Adipocyte (in vitro differentiated cells): ENCODE measurements at regions not wholly inside any gene's neighbourhood (a gene's known extent, or its start where the extent isn't known, plus 50 kb on each side); places are given as distances from the start of the nearest gene placed in this dataset.
A peak's percentile ranks its signal among the peaks of the same experiment; 100 is the strongest.
"Not testable (repeated sequence)": the region's sequence is repeated elsewhere in the genome, so short reads cannot be mapped to it uniquely, and the experiment has no call there.

Experiments
- DNase-seq: peaks from one replicate; pipeline ENCODE4 v3.0.0-alpha.2; 2015; ENCODE audit warnings: low read depth
- H3K27me3 ChIP-seq: replicated peaks from 2 replicates; pipeline ENCODE4 v1.7.0; 2013; ENCODE audit warnings: mild to moderate bottlenecking, low read length, moderate library complexity; ENCODE audit not compliant: control insufficient read depth, insufficient read depth
- H3K36me3 ChIP-seq: 2 replicates; pipeline ENCODE4 v1.7.0; 2013; ENCODE audit warnings: low read length, mild to moderate bottlenecking, moderate library complexity; ENCODE audit not compliant: control insufficient read depth, insufficient read depth, severe bottlenecking
- H3K4me1 ChIP-seq: 2 replicates; pipeline ENCODE4 v1.7.0; 2013; ENCODE audit warnings: mild to moderate bottlenecking, low read length, moderate library complexity; ENCODE audit not compliant: control insufficient read depth, insufficient read depth
- H3K4me3 ChIP-seq: 2 replicates; pipeline ENCODE4 v1.7.0; 2013; ENCODE audit warnings: mild to moderate bottlenecking, low read length, moderate library complexity
- H3K9ac ChIP-seq: 2 replicates; pipeline ENCODE4 v1.7.0; 2013; ENCODE audit warnings: mild to moderate bottlenecking, low read length, moderate library complexity
- H3K9me3 ChIP-seq: 2 replicates; pipeline ENCODE4 v1.7.0; 2013; ENCODE audit warnings: mild to moderate bottlenecking, low read length, moderate library complexity; ENCODE audit not compliant: control insufficient read depth

DNA sequence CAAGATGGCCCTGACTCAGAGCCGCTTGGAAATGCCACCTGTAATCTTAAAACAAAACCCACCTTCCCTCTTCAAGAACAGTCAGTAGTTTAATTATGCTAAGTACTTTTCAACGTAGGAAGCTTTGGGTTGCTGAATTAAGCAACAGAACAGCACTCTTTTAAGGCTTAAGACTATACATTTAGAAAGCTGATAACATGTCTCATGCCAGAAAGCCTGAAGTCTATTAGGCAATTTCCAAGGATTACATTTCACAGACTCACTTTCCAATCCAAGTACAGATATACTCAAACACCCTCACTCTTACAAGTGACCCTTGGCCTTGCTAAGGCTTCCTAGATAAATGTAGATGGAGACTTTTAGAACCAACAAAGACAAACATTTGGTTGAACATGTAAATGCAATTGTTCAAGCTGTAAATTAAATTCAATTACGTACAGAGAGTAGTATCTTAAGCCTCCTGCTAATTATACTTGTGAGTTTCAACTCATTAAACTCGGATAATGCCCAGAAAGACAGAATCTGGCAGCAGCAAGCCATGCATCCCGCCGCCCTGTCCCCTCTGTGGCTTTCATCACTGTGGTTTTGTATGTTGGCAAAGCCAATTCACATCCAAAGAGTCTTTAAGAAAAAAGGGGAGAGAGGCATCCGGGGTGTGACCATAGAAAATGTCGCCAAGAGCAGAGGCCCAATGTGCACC, 283.1 kb upstream of the NRP1 start:
- no peak overlapping the region for H3K4me3 ChIP-seq
- DNase-seq: peak; percentile 62
- H3K9ac ChIP-seq: no peak overlapping the region
- no peaks in the 10 kb centered on the region for H3K9me3 ChIP-seq
- no peaks in the 10 kb centered on the region for H3K36me3 ChIP-seq
- H3K27me3 ChIP-seq: no peaks in the 10 kb centered on the region
- peaks cover 16% of the 10 kb centered on the region for H3K4me1 ChIP-seq

DNA sequence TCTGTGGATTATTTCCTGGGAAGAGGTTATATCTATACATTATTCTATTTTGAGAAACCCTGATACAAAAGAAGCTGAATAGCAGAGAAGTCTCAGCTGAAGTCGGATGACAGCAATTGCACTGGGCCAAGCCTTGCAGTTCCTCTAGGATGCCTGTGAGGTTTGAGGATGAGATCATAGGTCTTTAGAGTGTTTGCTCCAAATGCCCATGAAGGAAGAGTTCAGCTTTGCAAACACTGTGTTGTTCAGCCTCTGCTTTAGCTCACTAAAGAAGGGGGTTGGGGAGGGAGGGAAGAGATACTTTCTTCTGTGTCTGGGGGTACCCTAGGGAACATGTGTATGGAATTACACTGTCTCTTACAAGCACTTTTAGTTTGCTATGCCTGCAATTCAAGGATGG, 282.5 kb upstream of the NRP1 start:
- no peak overlapping the region for H3K9ac ChIP-seq
- H3K36me3 ChIP-seq: no peaks in the 10 kb centered on the region
- H3K4me3 ChIP-seq: no peak overlapping the region
- no peaks in the 10 kb centered on the region for H3K27me3 ChIP-seq
- DNase-seq: peak; percentile 47
- no peaks in the 10 kb centered on the region for H3K9me3 ChIP-seq
- H3K4me1 ChIP-seq: peaks cover 20% of the 10 kb centered on the region

DNA sequence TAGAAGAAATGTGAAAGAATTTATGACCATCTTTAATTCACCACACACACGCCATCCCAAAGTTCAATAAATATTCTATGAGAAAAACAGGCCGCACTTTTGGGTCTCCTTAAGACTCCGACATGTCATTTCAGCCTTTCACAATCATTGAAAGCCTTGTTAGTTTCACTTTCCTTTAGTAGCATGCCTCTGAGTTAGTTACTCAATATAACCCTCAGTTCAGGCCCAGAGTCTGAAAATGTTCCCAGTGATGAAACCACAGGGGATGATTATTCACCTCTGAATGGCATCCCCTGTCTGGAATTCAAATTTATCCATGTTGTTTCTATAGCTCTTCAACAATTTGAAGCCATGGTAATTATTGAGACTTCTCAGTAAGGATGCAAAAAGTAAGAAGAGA, 278.1 kb upstream of the NRP1 start:
- peak overlapping the region; percentile 48 for H3K4me3 ChIP-seq
- DNase-seq: peak; percentile 92
- H3K27me3 ChIP-seq: no peaks in the 10 kb centered on the region
- peak overlapping the region; percentile 25 for H3K9ac ChIP-seq
- H3K4me1 ChIP-seq: peaks cover 19% of the 10 kb centered on the region
- no peaks in the 10 kb centered on the region for H3K9me3 ChIP-seq
- no peaks in the 10 kb centered on the region for H3K36me3 ChIP-seq

DNA sequence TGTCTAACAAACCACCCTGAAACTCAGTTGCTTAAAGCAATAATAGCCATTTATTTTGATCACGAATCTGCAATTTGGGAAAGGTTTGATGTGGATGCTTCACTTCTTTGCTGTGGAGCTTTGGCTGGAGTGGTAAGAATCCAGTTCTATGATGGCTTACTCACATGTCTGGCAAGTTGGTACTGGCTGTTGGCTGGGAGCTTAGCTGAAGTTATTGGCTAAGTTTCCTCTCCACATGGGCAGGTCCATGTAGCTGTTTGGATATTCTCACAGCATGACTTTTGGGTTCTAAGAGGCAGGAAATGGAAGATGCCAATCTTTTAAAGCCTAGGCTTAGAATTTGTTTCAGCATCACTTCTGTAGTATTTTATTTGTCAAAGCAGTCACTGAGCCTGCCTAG, 277.6 kb upstream of the NRP1 start:
- peak; percentile 19 for DNase-seq
- H3K36me3 ChIP-seq: no peaks in the 10 kb centered on the region
- peak overlapping the region; percentile 48 for H3K4me3 ChIP-seq
- H3K27me3 ChIP-seq: no peaks in the 10 kb centered on the region
- peaks cover 15% of the 10 kb centered on the region for H3K4me1 ChIP-seq
- no peaks in the 10 kb centered on the region for H3K9me3 ChIP-seq
- peak overlapping the region; percentile 25 for H3K9ac ChIP-seq

DNA sequence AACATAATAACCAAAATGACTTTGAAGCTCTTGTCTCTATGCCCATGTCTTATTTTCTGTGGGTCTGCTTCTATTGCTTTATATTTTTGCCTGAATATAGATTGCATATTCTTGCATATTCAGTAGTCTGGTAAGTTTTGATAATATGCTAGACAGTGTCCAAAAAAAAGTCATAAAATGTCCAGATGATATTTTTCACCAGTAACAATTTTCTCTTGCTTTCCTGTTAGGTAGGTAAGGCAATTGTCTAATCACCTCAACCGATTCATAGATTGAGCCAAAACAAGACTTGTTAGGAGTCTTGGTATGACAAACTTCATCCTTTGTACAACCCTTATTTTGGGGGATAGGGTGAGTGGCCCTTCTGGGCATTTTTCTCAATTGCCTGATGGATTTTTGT, 277.0 kb upstream of the NRP1 start:
- H3K27me3 ChIP-seq: no peaks in the 10 kb centered on the region
- H3K9ac ChIP-seq: no peak overlapping the region
- no peak for DNase-seq
- no peak overlapping the region for H3K4me3 ChIP-seq
- peaks cover 15% of the 10 kb centered on the region for H3K4me1 ChIP-seq
- H3K36me3 ChIP-seq: no peaks in the 10 kb centered on the region
- no peaks in the 10 kb centered on the region for H3K9me3 ChIP-seq

DNA sequence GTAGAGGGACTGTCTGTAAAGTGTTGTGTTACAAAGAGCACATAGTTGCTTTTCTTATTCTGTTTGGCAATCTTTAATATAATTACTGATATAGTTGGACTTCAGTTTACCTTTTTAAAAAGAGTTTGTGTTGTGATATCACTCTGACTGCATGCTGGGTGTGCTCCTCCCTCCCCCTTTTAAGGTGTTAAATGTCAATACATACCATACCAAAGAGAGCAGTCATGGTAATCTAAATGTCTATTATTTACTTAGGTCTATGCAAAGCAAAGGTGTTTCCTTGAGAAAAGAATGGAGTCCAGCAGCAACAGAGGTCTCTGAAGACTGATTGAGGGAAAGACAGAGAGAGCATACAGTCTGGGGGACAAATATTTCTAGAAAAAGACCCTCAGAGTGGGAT, 275.1 kb upstream of the NRP1 start:
- no peak overlapping the region for H3K4me3 ChIP-seq
- H3K27me3 ChIP-seq: no peaks in the 10 kb centered on the region
- no peaks in the 10 kb centered on the region for H3K36me3 ChIP-seq
- no peaks in the 10 kb centered on the region for H3K9me3 ChIP-seq
- H3K4me1 ChIP-seq: peaks cover 15% of the 10 kb centered on the region
- H3K9ac ChIP-seq: no peak overlapping the region
- no peak for DNase-seq

DNA sequence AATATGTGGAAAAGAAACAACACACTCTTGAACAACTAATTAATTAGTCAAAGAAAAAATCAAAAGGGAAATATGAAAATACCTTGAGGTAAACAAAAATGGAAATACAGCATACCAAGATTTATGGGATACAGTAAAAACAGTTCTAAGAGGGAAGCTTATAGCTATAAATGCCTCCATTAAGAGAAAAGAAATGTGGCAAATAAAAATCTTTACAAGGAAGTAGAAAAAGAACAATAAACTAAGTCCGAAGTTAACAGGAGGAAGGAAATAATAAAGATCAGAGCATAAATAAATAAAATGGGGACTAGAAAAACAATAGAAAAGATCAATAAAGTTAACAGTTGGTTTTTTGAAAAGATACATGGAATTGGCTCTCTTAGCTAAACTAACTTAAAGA, 267.8 kb upstream of the NRP1 start:
- DNase-seq: no peak

DNA sequence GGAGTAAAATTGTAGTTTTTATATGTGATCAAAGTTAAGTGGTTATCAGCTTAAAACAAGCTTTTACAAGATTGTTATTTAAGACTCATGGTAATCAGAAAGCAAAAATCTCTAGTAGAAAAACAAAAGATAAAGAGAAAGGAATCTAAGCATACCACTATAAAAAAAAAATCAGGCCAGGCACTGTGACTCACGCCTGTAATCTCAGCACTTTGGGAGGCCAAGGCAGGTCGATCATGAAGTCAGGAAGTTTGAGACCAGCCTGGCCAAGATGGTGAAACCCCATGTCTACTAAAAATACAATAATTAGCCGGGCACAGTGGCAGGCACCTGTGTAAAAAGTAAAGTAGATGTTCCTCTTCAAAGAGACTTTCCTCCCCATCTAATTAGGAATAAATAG, 265.9 kb upstream of the NRP1 start:
- H3K4me1 ChIP-seq: no peaks in the 10 kb centered on the region
- no peak overlapping the region for H3K4me3 ChIP-seq
- H3K9me3 ChIP-seq: peaks cover 14% of the 10 kb centered on the region
- H3K36me3 ChIP-seq: no peaks in the 10 kb centered on the region
- peak; percentile 31 for DNase-seq
- H3K9ac ChIP-seq: no peak overlapping the region
- H3K27me3 ChIP-seq: no peaks in the 10 kb centered on the region

More for the DNA sequence above, 267.8 kb upstream of the NRP1 start:
- Histone ChIP-seq H3K27me3 (no peaks in the 10 kb centered on the region), H3K36me3 (no peaks in the 10 kb centered on the region), H3K9ac (no peak overlapping the region), H3K4me1 (no peaks in the 10 kb centered on the region), H3K4me3 (no peak overlapping the region), H3K9me3 (peaks cover 14% of the 10 kb centered on the region)

DNA sequence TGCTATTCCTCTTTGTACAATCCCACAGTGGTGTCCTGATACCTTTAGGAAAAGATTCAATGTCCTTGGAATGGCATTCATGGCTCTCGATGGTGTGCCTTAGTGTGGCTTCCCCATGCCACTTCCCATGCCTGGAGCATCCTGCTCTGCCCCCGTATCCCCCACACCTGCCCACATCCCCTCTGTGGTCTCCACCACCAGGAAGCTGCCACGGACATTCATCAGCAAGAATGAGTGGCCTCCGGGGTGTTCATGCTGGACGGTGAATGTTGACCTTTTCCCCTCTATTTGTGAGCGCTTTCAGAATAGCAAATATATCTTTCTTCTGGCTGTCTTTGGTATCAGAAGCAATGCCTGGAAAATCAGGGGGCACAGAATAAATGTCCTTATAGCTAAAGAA, 262.0 kb upstream of the NRP1 start:
- Histone ChIP-seq H3K27me3 (no peaks in the 10 kb centered on the region), H3K9ac (no peak overlapping the region), H3K9me3 (peaks cover 14% of the 10 kb centered on the region), H3K4me1 (no peaks in the 10 kb centered on the region), H3K36me3 (no peaks in the 10 kb centered on the region), H3K4me3 (no peak overlapping the region)
- DNase-seq: no peak

DNA sequence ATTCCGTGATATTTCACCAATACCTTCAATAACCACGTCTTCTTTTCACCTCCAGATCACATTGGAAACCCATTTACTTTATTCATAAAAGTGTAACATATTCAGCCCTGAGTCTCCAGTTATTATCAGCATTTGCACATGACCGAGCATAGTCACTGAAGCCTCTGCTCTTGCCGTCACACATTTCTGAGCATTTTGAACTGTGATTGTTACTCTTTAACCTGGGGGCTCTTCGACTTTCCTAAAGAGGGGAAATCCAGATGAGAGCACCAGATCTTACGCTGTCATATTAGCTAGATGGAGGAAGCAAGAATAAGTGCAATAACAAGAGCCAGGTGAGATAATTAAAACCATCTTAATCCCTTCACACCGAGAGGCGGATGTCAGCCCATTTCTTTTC, 260.0 kb upstream of the NRP1 start:
- no peaks in the 10 kb centered on the region for H3K27me3 ChIP-seq
- DNase-seq: no peak
- no peaks in the 10 kb centered on the region for H3K36me3 ChIP-seq
- no peak overlapping the region for H3K9ac ChIP-seq
- H3K4me3 ChIP-seq: no peak overlapping the region
- H3K9me3 ChIP-seq: peaks cover 7% of the 10 kb centered on the region
- H3K4me1 ChIP-seq: no peaks in the 10 kb centered on the region

DNA sequence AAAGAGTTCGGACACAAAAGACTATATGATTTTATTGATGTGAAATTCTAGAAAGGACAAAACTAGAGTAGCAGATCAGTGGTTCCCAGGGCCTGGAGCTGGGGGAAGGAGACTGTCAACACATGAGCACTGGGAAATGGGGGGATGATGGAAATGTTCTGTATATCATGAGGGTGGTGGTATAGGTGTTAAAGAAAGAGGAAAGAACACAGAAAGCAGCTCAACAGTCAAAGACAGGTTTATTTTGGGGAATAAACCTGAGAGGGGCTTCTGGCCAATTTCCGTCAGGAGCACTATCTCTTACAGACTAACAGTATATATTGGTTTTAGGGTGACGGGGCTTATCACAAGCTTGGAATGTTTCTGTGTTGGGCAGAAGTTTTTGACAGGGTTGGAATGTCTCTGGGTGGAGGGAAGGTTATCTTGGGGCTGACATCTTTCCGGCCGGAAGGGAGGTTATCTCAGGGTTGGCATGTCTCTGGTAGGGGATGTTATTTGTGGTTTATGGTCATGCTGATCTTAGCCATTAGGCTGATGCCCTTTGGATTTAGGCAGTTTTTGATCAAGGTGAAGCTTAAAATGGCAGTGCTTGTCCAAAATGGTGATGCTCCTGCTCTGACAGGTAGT, 254.6 kb upstream of the NRP1 start:
- Histone ChIP-seq H3K9ac (no peak overlapping the region), H3K4me1 (no peaks in the 10 kb centered on the region), H3K9me3 (peaks cover 7% of the 10 kb centered on the region), H3K36me3 (no peaks in the 10 kb centered on the region), H3K4me3 (no peak overlapping the region), H3K27me3 (no peaks in the 10 kb centered on the region)
- no peak for DNase-seq

DNA sequence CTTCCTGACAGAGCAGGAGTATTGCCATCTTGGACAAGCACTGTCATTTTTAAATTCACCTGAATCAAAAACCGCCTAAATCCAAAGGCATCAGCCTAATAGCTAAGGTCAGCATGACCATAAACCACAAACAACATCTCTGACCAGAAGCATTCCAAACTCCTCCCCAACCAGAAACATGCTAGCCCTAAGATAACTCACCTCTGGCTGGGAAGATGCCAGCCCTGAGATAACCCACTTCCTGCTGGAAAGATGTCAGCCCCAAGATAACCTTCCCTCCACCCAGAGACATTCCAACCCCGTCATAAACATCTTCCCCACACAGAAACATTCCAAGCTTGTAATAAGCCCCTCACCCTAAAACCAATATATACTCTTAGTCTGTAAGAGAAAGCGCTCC, 250.1 kb upstream of the NRP1 start:
- not testable (repeated sequence) for H3K4me1 ChIP-seq, H3K27me3 ChIP-seq, H3K36me3 ChIP-seq, DNase-seq, H3K9me3 ChIP-seq, H3K4me3 ChIP-seq, H3K9ac ChIP-seq
